NCI-H748 (cell line): ENCODE measurements at regions not wholly inside any gene's neighbourhood (a gene's known extent, or its start where the extent isn't known, plus 50 kb on each side); places are given as distances from the start of the nearest gene placed in this dataset.
"Not testable (repeated sequence)": the region's sequence is repeated elsewhere in the genome, so short reads cannot be mapped to it uniquely, and the experiment has no call there.

Experiments used
- DNase-seq: peaks from one replicate; lab custom pipeline; 2025; ENCODE audit not compliant: unreplicated experiment; lab: John Stamatoyannopoulos, UW

DNA sequence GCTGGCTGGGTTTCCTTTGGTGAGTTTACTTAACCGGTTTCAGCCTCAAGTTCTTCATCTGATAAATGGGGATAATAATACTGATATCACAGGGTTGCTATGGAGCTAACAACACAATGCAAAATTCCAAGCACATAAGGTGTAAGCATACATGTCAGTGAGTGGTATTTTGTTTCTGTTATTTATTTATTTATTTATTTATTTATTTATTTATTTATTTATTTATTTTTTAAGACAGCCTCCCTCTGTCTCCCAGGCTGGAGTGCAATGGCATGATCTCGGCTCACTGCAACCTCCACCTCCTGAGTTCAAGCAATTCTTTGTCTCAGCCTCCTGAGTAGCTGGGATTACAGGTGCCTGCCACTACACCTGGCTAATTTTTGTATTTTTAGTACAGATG is 1287.4 kb upstream of the TMEM132C start:
- DNase-seq = not testable (repeated sequence)

DNA sequence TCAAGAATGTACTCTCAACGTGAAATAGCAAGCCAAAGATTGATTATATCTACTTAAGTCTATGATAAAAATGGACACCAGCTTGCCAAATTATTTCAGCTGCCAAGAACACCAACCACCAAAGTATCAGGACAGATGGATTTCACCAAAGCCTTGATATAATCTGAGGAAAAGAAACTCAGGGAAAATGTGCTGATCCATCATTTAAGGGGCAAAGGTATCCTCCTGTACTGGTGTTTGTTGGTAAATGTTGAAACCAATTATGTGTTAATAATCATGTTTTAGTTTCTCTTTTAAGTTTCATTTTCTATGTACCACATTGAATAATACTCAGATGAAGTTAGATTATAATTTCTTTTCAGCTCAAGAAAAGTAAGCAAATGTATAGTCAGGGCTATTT is 1284.3 kb upstream of the TMEM132C start:
- no peak for DNase-seq

- not testable (repeated sequence) for DNase-seq
Measured at GRCh38 chr12:126983735-126984134, 1283.2 kb upstream of the TMEM132C start.

DNA sequence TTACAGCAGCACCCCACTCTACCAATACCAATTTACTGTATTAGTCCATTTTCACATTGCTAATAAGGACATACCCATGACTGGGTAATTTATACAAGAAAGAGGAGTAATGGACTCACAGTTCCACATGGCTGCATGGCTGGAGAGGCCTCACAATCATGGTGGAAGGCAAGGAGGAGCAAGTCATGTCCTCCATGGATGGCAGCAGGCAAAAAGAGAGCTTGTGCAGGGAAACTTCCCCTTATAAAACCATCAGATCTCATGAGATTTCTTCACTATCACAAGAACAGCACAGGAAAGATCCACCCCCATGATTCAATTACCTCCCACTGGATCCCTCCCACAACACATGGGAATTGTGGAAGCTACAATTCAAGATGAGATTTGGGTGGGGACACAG is 1281.3 kb upstream of the TMEM132C start:
- not testable (repeated sequence) for DNase-seq

- DNase-seq = no peak
Measured at GRCh38 chr12:126989532-126989931, 1277.4 kb upstream of the TMEM132C start.

DNA sequence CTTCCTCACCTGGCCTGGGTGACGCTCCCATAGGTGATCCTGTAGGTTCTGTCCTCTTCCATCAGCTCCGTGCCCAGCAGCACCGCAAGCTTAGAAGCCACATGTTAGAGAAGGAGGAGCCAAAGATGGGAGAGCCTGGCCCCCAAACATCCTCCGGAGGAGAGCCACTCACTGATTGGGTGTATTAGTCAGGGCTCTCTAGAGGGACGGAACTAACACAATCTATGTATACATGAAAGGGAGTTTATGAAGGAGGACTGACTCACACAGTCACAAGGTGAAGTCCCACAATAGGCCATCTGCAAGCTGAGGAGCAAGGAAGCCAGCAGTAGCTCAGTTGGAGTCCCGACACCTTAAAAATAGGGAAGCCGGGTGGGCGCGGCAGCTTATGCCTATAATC is 1273.1 kb upstream of the TMEM132C start:
- DNase-seq = no peak

DNA sequence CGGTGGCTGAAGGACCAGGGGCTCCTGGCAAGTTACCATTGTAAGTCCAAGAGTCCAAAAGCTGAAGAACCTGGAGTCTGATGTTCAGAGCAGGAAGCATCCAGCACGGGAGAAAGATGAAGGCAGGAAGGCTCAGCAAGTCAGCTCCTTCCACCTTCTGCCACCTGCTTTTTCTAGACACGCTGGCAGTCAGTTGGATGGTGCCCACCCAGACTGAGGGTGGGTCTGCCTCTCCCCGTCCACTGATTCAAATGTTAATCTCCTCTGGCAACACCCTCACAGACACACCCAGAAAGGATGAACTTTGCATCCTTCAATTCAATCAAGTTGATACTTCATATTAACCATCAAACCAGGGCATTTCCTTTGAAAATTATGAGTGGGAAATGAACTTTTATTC is 1272.4 kb upstream of the TMEM132C start:
- DNase-seq = no peak

GRCh38 chr12:126998031-126998430 is 1268.9 kb upstream of the TMEM132C start:
- DNase-seq = peak; percentile 41

- DNase-seq = peak; percentile 24
Measured at GRCh38 chr12:126998747-126999285, 1268.2 kb upstream of the TMEM132C start.

DNA sequence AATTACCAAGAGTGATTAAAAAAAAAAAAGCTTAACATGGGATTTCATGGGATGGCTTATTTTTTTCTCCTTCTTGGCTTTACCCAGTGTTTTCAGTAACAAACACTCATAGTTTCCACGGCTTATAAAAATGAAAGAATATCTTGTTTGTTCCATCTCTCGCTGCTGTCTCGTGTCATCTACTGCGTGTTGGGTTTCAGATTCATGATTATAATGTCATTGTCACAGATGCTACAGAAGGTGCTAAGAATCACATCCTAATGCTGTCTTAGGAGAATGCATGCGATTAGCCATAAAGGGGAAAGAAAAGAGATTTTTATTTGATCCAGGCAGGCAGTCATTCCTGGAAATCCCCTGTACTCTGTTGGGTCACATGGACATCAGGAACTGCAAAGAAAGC is 1267.6 kb upstream of the TMEM132C start:
- no peak for DNase-seq

GRCh38 chr12:127005406-127005805 is 1261.6 kb upstream of the TMEM132C start:
- DNase-seq = no peak

DNA sequence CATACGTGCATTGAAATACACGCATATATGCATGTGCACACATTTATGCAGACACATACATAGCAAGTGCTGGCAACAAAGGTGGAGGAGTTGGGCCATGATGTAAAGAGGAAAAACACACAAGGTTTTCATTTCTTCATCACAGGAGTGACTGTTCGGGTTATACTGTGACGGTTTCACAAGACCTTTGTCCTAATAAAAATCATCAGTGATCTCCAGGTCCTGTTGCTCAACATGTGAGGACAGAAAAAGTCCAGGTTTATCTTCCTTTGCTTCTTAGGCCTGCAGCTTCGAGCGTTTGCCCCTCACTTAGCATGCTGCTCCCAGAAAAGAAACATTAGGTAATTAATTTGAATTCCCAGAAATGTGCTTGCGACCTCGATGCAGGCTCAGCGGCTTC is 1260.0 kb upstream of the TMEM132C start:
- DNase-seq = no peak

GRCh38 chr12:127008755-127009403 is 1258.1 kb upstream of the TMEM132C start:
- peak; percentile 11 for DNase-seq

- no peak for DNase-seq
Measured at GRCh38 chr12:127012109-127012508, 1254.9 kb upstream of the TMEM132C start.

DNA sequence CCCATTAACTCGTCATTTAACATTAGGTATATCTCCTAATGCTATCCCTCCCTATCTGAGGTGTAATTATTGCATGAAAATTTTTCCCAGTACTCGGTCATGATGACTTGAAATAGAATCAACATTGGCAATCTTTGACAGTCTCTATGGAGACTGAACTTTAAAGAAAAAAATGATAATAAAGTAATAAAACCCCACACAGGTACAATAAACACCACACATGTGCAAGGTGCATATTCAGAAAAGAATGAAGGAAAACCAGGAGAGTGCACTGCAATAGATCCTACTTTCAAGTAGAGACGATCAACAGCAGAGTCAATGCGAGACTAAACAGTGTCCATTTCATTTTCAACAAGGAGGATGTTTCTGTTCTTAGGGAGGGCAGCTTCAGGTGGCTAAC is 1253.8 kb upstream of the TMEM132C start:
- DNase-seq = no peak

DNA sequence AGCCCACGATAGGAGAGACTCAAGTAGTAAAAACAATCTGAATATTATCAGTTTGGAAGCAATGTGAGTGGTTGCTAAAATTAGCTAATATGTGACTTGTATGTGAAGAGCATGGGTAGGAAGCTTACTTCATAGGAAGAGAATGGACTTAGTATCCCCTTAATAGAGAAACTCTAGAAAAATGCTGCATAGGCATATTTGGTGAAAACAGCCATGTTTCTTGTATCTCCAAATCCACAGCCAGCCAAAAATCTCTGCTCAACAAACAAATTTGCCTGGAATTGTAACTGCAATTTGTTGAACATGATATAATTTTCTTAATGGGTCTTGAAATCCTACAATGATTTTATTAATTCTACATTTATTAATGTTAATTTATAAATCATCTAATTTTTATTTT is 1252.9 kb upstream of the TMEM132C start:
- no peak for DNase-seq

GRCh38 chr12:127024791-127025190 is 1242.2 kb upstream of the TMEM132C start:
- DNase-seq = no peak

GRCh38 chr12:127025545-127025944 is 1241.4 kb upstream of the TMEM132C start:
- peak; percentile 10 for DNase-seq

- no peak for DNase-seq
Measured at GRCh38 chr12:127035011-127035879, 1231.7 kb upstream of the TMEM132C start.

DNA sequence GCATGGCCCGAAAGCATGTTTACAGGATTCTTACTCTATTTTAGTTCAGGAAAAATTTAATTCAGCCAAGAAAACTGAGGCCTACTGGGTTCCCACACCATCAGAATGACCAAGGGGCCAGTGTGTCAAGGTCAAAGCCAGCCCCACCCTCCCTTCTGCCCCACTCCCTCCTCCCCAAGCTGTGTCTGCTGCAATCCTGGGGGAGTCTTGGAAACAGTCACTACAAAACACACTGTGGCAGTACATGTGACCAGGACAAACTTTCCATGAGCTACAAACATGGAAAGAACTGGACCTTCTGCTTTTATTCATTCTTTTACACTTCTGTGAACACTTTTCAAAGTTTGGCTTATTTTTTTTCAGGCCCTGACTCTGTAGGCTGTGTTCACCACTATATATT is 1228.8 kb upstream of the TMEM132C start:
- DNase-seq = no peak

GRCh38 chr12:127038761-127039160 is 1228.2 kb upstream of the TMEM132C start:
- DNase-seq = no peak

GRCh38 chr12:127041985-127042625 is 1224.9 kb upstream of the TMEM132C start:
- DNase-seq = no peak
